ENCODE measurements at regions not wholly inside any gene's neighbourhood (a gene's known extent, or its start where the extent isn't known, plus 50 kb on each side); places are given as distances from the start of the nearest gene placed in this dataset.

- no peak for TF ChIP-seq LARP7 (IDR thresholded peaks at IDR 0.05)
- TF ChIP-seq ATF7 (IDR thresholded peaks at IDR 0.05; ENCODE audit: low read depth) = no peak
- TF ChIP-seq ZNF274 (IDR thresholded peaks at IDR 0.05; ENCODE audit: insufficient read depth, insufficient read length) = no peak
- TF ChIP-seq, protein P1, sequence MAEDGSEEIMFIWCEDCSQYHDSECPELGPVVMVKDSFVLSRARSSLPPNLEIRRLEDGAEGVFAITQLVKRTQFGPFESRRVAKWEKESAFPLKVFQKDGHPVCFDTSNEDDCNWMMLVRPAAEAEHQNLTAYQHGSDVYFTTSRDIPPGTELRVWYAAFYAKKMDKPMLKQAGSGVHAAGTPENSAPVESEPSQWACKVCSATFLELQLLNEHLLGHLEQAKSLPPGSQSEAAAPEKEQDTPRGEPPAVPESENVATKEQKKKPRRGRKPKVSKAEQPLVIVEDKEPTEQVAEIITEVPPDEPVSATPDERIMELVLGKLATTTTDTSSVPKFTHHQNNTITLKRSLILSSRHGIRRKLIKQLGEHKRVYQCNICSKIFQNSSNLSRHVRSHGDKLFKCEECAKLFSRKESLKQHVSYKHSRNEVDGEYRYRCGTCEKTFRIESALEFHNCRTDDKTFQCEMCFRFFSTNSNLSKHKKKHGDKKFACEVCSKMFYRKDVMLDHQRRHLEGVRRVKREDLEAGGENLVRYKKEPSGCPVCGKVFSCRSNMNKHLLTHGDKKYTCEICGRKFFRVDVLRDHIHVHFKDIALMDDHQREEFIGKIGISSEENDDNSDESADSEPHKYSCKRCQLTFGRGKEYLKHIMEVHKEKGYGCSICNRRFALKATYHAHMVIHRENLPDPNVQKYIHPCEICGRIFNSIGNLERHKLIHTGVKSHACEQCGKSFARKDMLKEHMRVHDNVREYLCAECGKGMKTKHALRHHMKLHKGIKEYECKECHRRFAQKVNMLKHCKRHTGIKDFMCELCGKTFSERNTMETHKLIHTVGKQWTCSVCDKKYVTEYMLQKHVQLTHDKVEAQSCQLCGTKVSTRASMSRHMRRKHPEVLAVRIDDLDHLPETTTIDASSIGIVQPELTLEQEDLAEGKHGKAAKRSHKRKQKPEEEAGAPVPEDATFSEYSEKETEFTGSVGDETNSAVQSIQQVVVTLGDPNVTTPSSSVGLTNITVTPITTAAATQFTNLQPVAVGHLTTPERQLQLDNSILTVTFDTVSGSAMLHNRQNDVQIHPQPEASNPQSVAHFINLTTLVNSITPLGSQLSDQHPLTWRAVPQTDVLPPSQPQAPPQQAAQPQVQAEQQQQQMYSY (CRISPR knock-in tag; IDR thresholded peaks at IDR 0.05) = no peak
- no peak for TF ChIP-seq CREB1 (IDR thresholded peaks at IDR 0.05; ENCODE audit: low read depth)
Measured at GRCh38 chr9:18002718-18003438, 424.0 kb downstream of the SH3GL2 start (continued).

DNA sequence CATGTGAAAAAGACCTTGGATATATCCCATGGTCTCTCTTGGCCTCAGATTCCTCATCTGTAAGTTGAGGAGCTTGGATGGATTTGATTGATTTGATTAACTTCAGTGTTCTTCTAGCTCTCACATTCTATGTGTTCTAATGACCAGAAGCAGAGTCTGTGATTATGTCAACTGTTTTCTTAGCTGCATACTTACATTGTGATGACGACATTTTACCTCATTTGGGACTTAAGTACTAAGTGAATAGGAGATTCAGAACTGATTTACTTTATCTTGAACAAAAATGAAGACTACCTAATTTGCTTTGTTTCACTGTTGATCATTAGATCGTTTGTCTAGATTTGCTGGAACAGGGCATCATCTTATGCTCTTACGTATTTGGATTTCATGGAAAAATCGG, 427.7 kb downstream of the SH3GL2 start:
- intact Hi-C loops (cut with micrococcal nuclease; ENCODE audit: unreplicated experiment) (no loop called here), in situ Hi-C loops (cut with MboI) (no loop called here)
- ChIA-PET POLR2A (no interaction called here), SMC1A (ENCODE audit: uncharacterized antibody, unreplicated experiment) (no interaction called here), CTCF (no interaction called here), RAD21 (ENCODE audit: unreplicated experiment) (no interaction called here)
- no TSS peak for BruUV-seq (replicated peaks)
- no peak overlapping the region for H3K4me2 ChIP-seq (ENCODE audit: control insufficient read depth, insufficient read depth)
- no peak overlapping the region for H3K4me3 ChIP-seq
- 31% methylated on average over 4 of the region's 4 CpGs for WGBS (ENCODE audit: insufficient coverage, insufficient replicate concordance, low lambda C conversion rate, missing lambda C conversion rate)
- no peaks in the 10 kb centered on the region for H3K79me2 ChIP-seq (ENCODE audit: control insufficient read depth, insufficient read depth, low read length)
- ATAC-seq (no peak), FAIRE-seq (no peak), DNase-seq (ENCODE audit: low read depth, low spot score) (no peak)
- no peak overlapping the region for H2AFZ ChIP-seq (ENCODE audit: control insufficient read depth, low read depth, low read length)
- H3K9me3 ChIP-seq (replicated peaks; ENCODE audit: control insufficient read depth, insufficient read depth, low read length) = no peaks in the 10 kb centered on the region
- H3K36me3 ChIP-seq (ENCODE audit: control insufficient read depth in 2 of 2, insufficient read depth in 2 of 2, low read length in 1 of 2) = no peaks in the 10 kb centered on the region
- no peak overlapping the region for H3K27ac ChIP-seq (ENCODE audit: control insufficient read depth, insufficient read depth)
- no peaks in the 10 kb centered on the region for H3K4me1 ChIP-seq (ENCODE audit: control insufficient read depth, insufficient read depth, low read length)
- no peaks in the 10 kb centered on the region for H3K27me3 ChIP-seq (replicated peaks in 1 of 2; ENCODE audit: control insufficient read depth in 2 of 2, insufficient read depth in 2 of 2, low read length in 1 of 2)
- no peaks in the 10 kb centered on the region for H4K20me1 ChIP-seq (ENCODE audit: control insufficient read depth, insufficient read depth)
- no peak overlapping the region for H3K9ac ChIP-seq (ENCODE audit: control insufficient read depth, insufficient read depth, low read length)
- TF ChIP-seq, protein P2, sequence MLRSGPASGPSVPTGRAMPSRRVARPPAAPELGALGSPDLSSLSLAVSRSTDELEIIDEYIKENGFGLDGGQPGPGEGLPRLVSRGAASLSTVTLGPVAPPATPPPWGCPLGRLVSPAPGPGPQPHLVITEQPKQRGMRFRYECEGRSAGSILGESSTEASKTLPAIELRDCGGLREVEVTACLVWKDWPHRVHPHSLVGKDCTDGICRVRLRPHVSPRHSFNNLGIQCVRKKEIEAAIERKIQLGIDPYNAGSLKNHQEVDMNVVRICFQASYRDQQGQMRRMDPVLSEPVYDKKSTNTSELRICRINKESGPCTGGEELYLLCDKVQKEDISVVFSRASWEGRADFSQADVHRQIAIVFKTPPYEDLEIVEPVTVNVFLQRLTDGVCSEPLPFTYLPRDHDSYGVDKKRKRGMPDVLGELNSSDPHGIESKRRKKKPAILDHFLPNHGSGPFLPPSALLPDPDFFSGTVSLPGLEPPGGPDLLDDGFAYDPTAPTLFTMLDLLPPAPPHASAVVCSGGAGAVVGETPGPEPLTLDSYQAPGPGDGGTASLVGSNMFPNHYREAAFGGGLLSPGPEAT (IDR thresholded peaks at IDR 0.05; ENCODE audit: low read depth) = no peak
- TF ChIP-seq ETV6 (conservative IDR thresholded peaks at IDR 0.05 in 1 of 2, IDR thresholded peaks at IDR 0.05 in 1 of 2; ENCODE audit: borderline replicate concordance in 1 of 2, low read depth in 1 of 2) (no peak), MEF2B (IDR thresholded peaks at IDR 0.05; ENCODE audit: partially characterized antibody, poor library complexity, severe bottlenecking) (no peak), REST (IDR thresholded peaks at IDR 0.05; ENCODE audit: low read depth, low read length) (no peak), MXI1 (IDR thresholded peaks at IDR 0.05; ENCODE audit: low read depth, low read length) (no peak)
- TF ChIP-seq, protein P3, sequence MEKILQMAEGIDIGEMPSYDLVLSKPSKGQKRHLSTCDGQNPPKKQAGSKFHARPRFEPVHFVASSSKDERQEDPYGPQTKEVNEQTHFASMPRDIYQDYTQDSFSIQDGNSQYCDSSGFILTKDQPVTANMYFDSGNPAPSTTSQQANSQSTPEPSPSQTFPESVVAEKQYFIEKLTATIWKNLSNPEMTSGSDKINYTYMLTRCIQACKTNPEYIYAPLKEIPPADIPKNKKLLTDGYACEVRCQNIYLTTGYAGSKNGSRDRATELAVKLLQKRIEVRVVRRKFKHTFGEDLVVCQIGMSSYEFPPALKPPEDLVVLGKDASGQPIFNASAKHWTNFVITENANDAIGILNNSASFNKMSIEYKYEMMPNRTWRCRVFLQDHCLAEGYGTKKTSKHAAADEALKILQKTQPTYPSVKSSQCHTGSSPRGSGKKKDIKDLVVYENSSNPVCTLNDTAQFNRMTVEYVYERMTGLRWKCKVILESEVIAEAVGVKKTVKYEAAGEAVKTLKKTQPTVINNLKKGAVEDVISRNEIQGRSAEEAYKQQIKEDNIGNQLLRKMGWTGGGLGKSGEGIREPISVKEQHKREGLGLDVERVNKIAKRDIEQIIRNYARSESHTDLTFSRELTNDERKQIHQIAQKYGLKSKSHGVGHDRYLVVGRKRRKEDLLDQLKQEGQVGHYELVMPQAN (conservative IDR thresholded peaks at IDR 0.05) = no peak
